Kidney epithelial cell (primary cell): ENCODE measurements at regions not wholly inside any gene's neighbourhood (a gene's known extent, or its start where the extent isn't known, plus 50 kb on each side); places are given as distances from the start of the nearest gene placed in this dataset.

Source experiments
- DNase-seq: peaks from one replicate; pipeline ENCODE4 v3.0.0-alpha.2; 2010; ENCODE audit warnings: low read depth
- H3K27me3 ChIP-seq: 2 replicates; pipeline ENCODE4 v1.6.0; 2011; ENCODE audit warnings: low read length; ENCODE audit not compliant: control insufficient read depth, insufficient read depth
- H3K36me3 ChIP-seq: 2 replicates; pipeline ENCODE4 v1.5.1; 2011; ENCODE audit warnings: low read length; ENCODE audit not compliant: control insufficient read depth, insufficient read depth
- H3K4me3 ChIP-seq: 2 replicates; pipeline ENCODE4 v1.5.1; 2011; ENCODE audit warnings: low read depth, mild to moderate bottlenecking, control low read depth, low read length
- TF ChIP-seq, protein P1 (sequence below): IDR thresholded peaks from 2 replicates; pipeline ENCODE4 v1.5.1; 2011; ENCODE audit warnings: mild to moderate bottlenecking, moderate library complexity, low read length, control low read depth, inconsistent platforms; ENCODE audit not compliant: insufficient read depth, poor library complexity, severe bottlenecking

DNA sequence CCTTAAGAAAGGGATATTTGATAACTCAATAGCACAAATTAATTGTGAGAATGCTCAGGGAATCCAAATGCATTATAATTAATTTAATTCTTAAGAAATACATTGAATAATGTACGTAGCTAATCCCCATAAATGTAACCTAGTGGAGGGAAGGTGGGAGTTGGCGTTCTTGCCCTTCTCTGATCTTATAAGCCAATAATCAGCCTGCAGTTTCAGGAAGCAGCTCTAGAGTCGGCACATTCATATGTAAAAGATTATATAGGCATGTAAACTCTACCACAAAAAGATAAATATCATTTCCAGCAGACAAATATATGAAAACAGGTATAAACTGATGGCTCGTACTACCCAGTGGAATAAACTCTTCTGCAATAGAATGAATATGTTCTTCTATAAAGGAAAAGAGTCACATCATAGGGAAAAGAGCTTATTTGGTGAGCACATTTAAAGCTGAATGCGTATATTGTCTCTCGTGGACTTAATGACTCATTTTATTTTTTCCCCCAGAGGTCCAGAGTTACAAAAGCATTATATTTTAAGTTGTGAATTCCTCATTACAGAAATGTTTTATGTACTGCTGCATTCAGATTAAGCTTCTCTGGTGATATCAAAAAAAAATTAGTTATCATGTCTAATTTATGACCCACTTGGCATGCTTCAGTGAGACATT is 112.2 kb downstream of the TFAP2A start:
- no peak for DNase-seq
- Histone ChIP-seq H3K36me3 (no peaks in the 10 kb centered on the region), H3K4me3 (no peak overlapping the region), H3K27me3 (no peaks in the 10 kb centered on the region)
- TF ChIP-seq, protein P1, sequence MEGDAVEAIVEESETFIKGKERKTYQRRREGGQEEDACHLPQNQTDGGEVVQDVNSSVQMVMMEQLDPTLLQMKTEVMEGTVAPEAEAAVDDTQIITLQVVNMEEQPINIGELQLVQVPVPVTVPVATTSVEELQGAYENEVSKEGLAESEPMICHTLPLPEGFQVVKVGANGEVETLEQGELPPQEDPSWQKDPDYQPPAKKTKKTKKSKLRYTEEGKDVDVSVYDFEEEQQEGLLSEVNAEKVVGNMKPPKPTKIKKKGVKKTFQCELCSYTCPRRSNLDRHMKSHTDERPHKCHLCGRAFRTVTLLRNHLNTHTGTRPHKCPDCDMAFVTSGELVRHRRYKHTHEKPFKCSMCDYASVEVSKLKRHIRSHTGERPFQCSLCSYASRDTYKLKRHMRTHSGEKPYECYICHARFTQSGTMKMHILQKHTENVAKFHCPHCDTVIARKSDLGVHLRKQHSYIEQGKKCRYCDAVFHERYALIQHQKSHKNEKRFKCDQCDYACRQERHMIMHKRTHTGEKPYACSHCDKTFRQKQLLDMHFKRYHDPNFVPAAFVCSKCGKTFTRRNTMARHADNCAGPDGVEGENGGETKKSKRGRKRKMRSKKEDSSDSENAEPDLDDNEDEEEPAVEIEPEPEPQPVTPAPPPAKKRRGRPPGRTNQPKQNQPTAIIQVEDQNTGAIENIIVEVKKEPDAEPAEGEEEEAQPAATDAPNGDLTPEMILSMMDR: no peak

DNA sequence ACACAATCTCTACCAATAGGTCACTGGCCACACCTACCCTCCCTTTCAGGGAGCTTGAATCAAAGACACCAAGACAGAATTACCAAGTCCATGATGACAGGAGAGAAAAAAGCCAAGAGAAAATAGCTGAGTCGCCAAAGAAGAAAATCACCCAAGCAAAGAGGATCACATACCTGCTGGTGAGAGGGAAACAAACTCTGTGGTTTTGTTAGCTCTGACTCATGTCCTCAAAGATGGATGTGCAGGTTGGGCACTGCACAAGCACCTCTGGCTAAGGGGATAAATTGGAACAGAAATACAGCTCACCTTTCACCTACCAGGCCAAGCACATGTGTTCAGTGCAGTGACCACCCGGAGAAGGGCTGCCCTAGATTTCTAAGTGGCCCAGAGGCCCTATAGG is 114.8 kb downstream of the TFAP2A start:
- TF ChIP-seq, protein P1: no peak
- H3K36me3 ChIP-seq: no peaks in the 10 kb centered on the region
- H3K4me3 ChIP-seq: no peak overlapping the region
- DNase-seq: peak; percentile 71
- no peaks in the 10 kb centered on the region for H3K27me3 ChIP-seq

- no peaks in the 10 kb centered on the region for H3K36me3 ChIP-seq
- no peaks in the 10 kb centered on the region for H3K27me3 ChIP-seq
- H3K4me3 ChIP-seq: no peak overlapping the region
- TF ChIP-seq, protein P1: no peak
- no peak for DNase-seq
Observed at GRCh38 chr6:10297832-10298231, 117.0 kb downstream of the TFAP2A start.

DNA sequence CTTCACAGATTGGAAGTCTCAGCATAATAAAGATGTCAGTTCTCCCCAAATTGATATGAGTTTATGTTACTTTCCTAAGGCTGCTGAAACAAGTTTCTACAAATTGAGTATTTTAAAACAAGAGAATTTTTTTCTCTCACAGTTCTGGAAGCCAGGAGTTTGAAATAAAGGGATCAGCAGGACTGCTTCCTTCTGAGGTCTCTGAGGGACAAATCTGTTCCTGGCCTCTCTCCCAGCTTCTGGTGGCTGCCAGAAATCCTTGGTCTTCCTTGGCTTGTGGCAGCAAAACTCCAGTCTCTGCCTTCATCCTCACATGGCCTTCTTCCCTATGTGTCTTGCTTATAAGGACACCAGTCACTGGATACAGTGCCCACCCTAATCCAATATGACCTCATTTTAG is 136.1 kb downstream of the TFAP2A start:
- DNase-seq: no peak
- Histone ChIP-seq H3K4me3 (no peak overlapping the region), H3K36me3 (no peaks in the 10 kb centered on the region), H3K27me3 (no peaks in the 10 kb centered on the region)
- TF ChIP-seq, protein P1: no peak

DNA sequence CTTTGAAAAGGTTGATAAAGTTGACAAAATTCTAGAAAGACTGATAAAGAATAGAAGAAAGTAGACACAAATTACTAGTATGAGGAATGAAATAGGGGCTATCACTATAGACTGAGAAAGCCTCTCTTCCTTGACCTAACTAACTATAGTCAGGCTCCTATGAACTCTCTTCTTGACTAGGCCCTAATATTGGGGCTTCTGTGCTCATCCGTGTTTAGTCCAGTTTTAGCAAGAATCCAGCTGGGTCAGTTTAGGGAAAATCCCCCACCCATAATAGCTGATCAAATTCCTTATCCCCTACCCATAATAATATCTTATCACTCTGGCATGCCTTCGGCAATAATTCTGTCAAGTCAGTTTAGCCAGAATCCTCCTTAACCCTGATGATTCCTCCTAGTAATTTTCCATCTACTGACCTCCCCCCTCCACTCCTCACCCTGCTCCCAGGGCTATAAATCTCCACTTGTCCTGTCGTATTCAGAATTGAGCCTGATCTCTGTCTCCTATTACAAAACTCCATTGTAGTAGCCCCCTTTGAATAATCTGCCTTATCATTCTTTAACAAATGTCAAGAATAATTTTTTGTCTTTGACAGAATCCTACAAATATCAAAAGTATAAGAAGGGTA is 138.1 kb downstream of the TFAP2A start:
- H3K36me3 ChIP-seq: no peaks in the 10 kb centered on the region
- no peak for DNase-seq
- TF ChIP-seq, protein P1: no peak
- H3K4me3 ChIP-seq: no peak overlapping the region
- no peaks in the 10 kb centered on the region for H3K27me3 ChIP-seq

DNA sequence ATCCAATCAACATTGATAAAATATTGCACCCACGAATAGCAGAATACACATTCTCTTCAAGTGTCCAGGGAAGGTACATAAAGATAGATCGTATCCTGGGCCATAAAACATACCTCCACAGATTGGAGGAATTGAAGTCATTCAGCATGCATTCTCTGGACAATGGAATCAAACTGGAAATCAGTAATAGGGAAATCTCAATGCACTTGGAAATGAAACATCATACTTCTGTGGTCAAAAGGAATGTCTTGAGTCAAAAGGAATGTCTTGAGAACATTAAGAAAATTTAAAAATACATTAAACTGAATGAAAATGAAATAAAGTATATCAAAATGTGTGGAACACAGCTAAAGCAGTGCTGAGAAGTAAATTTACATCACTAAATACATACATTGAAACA is 138.8 kb downstream of the TFAP2A start:
- TF ChIP-seq, protein P1: no peak
- no peak overlapping the region for H3K4me3 ChIP-seq
- DNase-seq: peak; percentile 35
- no peaks in the 10 kb centered on the region for H3K36me3 ChIP-seq
- H3K27me3 ChIP-seq: no peaks in the 10 kb centered on the region
